Stomach (tissue), 8 donors: ENCODE measurements at regions not wholly inside any gene's neighbourhood (a gene's known extent, or its start where the extent isn't known, plus 50 kb on each side); places are given as distances from the start of the nearest gene placed in this dataset.
A peak's percentile ranks its signal among the peaks of the same experiment; 100 is the strongest.

Experiments used
- DNase-seq, 2 donors: peaks; one replicate each; pipeline versions ENCODE4 v3.0.0 to v3.0.0-alpha.2; 2013 to 2019
- H3K27ac ChIP-seq, 5 donors: fragments of 200-600 bp in 4 of 5; sonication (generic) in 4 of 5; one replicate each; pipeline ENCODE4 v1.5.1; 2013 to 2019; ENCODE audit warnings: mild to moderate bottlenecking in 1 of 5, moderate library complexity in 1 of 5
- H3K27me3 ChIP-seq, 3 donors: fragments of 200-600 bp; sonication (generic); one replicate each; pipeline ENCODE4 v1.5.1; 2017 to 2019; ENCODE audit warnings: mixed run types in 1 of 3
- H3K36me3 ChIP-seq, 4 donors: fragments of 200-600 bp; sonication (generic); 1 replicate in 3 of 4; 2 replicates in 1 of 4; pipeline ENCODE4 v1.5.1; 2016 to 2019
- H3K4me1 ChIP-seq, 4 donors: fragments of 200-600 bp; sonication (generic); one replicate each; pipeline ENCODE4 v1.5.1; 2016 to 2019
- H3K4me3 ChIP-seq, 4 donors: fragments of 200-600 bp; sonication (generic) in 3 of 4; one replicate each; pipeline ENCODE4 v1.5.1; 2016 to 2019; ENCODE audit warnings: mild to moderate bottlenecking in 1 of 4
- H3K9me3 ChIP-seq, 4 donors: fragments of 200-600 bp; sonication (generic); one replicate each; pipeline ENCODE4 v1.5.1; 2016 to 2019
- CTCF ChIP-seq, 7 experiments: fragments of 450-650 bp in 4 of 7; fragments of 200-600 bp in 3 of 7; sonication (generic) in 3 of 7; IDR thresholded peaks; one replicate each; pipeline ENCODE4 v1.5.1; 2016 to 2019; ENCODE audit warnings: antibody characterized with exemption in 7 of 7, control low read depth in 2 of 7, mild to moderate bottlenecking in 1 of 7
- EP300 ChIP-seq: sonication (generic); formaldehyde crosslinking; IDR thresholded peaks from one replicate; pipeline ENCODE4 v1.6.1; 2017; ENCODE audit warnings: antibody characterized with exemption
- POLR2A ChIP-seq, 4 donors: fragments of 450-650 bp; IDR thresholded peaks; one replicate each; pipeline ENCODE4 v1.6.1; 2016; ENCODE audit warnings: antibody characterized with exemption in 4 of 4, control low read depth in 2 of 4, mild to moderate bottlenecking in 1 of 4, moderate library complexity in 1 of 4
- POLR2AphosphoS5 ChIP-seq, 3 donors: sonication (generic); formaldehyde crosslinking; IDR thresholded peaks; one replicate each; pipeline ENCODE4 v1.6.1; 2016; ENCODE audit warnings: antibody characterized with exemption in 3 of 3
- WGBS, 5 donors: extraction: QIAGEN DNeasy Blood & Tissue Kit in 3 of 5; methylation state at CpG; one replicate each; pipeline versions ENCODE4 v1.1.5 to v1.1.7; 2013 to 2018; 5-methylcytosine and 5-hydroxymethylcytosine counted together
- intact Hi-C: fragments of 100-400 bp; cut with DNase I; formaldehyde crosslinking; loops from one replicate; pipeline ENCODE4 v1.15.1; 2023; ENCODE audit warnings: low total_unique reads
- donor health status: healthy with polysubstance abuse.
- donor health status: Bipolar disorder and iron deficiency.
- donor health status: healthy.

DNA sequence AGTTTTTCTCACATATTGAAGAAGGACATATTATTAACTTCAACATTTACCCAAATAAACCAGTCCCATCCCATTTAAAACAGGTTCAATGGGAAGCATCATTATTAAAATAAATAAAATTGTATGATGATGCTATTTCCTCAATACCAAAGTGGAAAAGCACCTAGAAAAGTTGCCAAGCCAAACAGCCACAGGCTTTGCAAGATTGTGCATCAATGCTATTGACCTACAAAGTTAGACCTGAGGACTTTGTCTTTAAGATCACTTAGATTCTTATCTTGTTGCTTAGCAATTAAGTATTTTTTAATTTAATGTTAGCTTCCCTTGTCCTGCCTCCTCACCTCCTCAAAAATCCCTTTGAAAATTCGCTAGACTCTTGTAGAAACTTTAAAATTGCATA lies 132.1 kb downstream of the SAMD5 start:
- DNase-seq = no peak
- TF ChIP-seq POLR2AphosphoS5 (IDR thresholded peaks at IDR 0.05) = no peak
- Histone ChIP-seq H3K27ac (no peak overlapping the region), H3K36me3 (no peaks in the 10 kb centered on the region), H3K9me3 (no peaks in the 10 kb centered on the region), H3K4me1 (no peaks in the 10 kb centered on the region), H3K27me3 (no peaks in the 10 kb centered on the region), H3K4me3 (no peak overlapping the region)
- intact Hi-C loops = no loop called here
- 42 to 83% (median 74%) methylated on average over 1 of the region's 1 CpG for WGBS, 5 donors

GRCh38 chr6:147641511-147641910 lies 133.0 kb downstream of the SAMD5 start:
- TF ChIP-seq POLR2AphosphoS5 (IDR thresholded peaks at IDR 0.05) (no peak), CTCF (IDR thresholded peaks at IDR 0.05) (no peak), EP300 (no peak), POLR2A (IDR thresholded peaks at IDR 0.05) (no peak)
- no peaks in the 10 kb centered on the region for H3K4me1 ChIP-seq
- H3K27me3 ChIP-seq = no peaks in the 10 kb centered on the region
- H3K36me3 ChIP-seq = no peaks in the 10 kb centered on the region
- WGBS, 5 donors = 85 to 92% (median 89%) methylated on average over 3 of the region's 3 CpGs
- intact Hi-C loops = no loop called here
- H3K9me3 ChIP-seq = no peaks in the 10 kb centered on the region
- H3K4me3 ChIP-seq = no peak overlapping the region
- H3K27ac ChIP-seq = no peak overlapping the region
- no peak for DNase-seq

DNA sequence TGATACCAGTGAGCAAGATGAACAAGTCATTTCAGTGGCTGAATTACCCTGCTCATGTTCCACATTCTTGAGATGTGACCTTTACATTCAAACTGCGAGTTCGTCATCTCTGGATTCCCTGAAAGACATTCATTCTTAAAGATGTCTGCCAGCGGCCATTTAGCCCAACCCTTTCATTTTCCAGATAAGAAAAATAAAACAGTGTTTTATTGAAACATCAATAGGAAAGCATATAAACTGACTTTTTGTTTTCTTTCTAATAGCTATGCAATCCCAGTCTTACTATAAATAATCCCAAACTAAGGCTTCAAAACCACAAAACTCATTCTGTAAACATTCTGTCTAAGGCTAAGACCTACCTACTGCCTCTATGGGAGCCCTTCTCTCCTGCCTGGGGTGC lies 134.0 kb downstream of the SAMD5 start:
- no peak for TF ChIP-seq EP300
- no peak for TF ChIP-seq POLR2AphosphoS5 (IDR thresholded peaks at IDR 0.05)
- TF ChIP-seq CTCF (IDR thresholded peaks at IDR 0.05) = no peak
- no peak for TF ChIP-seq POLR2A (IDR thresholded peaks at IDR 0.05)
- Histone ChIP-seq H3K36me3 (no peaks in the 10 kb centered on the region), H3K9me3 (no peaks in the 10 kb centered on the region), H3K27me3 (no peaks in the 10 kb centered on the region), H3K4me1 (no peaks in the 10 kb centered on the region), H3K27ac (no peak overlapping the region), H3K4me3 (no peak overlapping the region)
- no peak for DNase-seq
- intact Hi-C loops = no loop called here
- 74 to 85% (median 85%) methylated on average over 3 of the region's 3 CpGs for WGBS, 5 donors

GRCh38 chr6:147643341-147644200 lies 135.1 kb downstream of the SAMD5 start:
- 79 to 85% (median 79%) methylated on average over 4 of the region's 4 CpGs for WGBS, 5 donors
- Histone ChIP-seq H3K4me3 (no peak overlapping the region), H3K27me3 (no peaks in the 10 kb centered on the region), H3K36me3 (no peaks in the 10 kb centered on the region), H3K27ac (no peak overlapping the region), H3K4me1 (no peaks in the 10 kb centered on the region), H3K9me3 (no peaks in the 10 kb centered on the region)
- no peak for DNase-seq
- TF ChIP-seq POLR2AphosphoS5 (IDR thresholded peaks at IDR 0.05) (no peak), POLR2A (IDR thresholded peaks at IDR 0.05) (no peak), CTCF (IDR thresholded peaks at IDR 0.05) (no peak), EP300 (no peak)
- intact Hi-C loops = no loop called here

DNA sequence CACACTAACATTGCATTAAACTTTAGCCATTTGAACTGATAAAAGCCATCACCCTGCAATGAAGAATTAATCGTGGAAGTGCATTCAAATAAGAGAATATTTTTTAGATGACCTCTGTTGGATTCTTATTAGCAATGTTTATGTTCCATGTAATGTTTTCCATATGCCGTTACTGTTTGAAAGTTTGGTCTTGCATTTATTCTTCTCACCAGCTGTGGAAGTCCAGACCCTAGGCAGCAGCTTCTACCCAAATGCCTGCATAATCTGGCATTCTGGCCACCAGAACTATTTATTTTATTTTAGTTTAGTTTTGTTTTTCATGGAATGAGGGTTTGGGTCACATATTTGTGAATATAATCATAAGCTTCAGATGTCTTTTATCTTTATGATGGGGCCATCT lies 140.4 kb downstream of the SAMD5 start:
- TF ChIP-seq POLR2A (IDR thresholded peaks at IDR 0.05) (no peak), POLR2AphosphoS5 (IDR thresholded peaks at IDR 0.05) (no peak), CTCF (IDR thresholded peaks at IDR 0.05) (no peak), EP300 (no peak)
- peak in 1 of 2 donors; percentile 51 for DNase-seq
- no peaks in the 10 kb centered on the region for H3K27me3 ChIP-seq
- no peaks in the 10 kb centered on the region for H3K9me3 ChIP-seq
- no peaks in the 10 kb centered on the region for H3K4me1 ChIP-seq
- intact Hi-C loops = no loop called here
- 57 to 78% (median 72%) methylated on average over 2 of the region's 2 CpGs for WGBS, 5 donors
- H3K36me3 ChIP-seq = no peaks in the 10 kb centered on the region
- no peak overlapping the region for H3K27ac ChIP-seq
- no peak overlapping the region for H3K4me3 ChIP-seq
